ENCODE measurements at regions not wholly inside any gene's neighbourhood (a gene's known extent, or its start where the extent isn't known, plus 50 kb on each side); places are given as distances from the start of the nearest gene placed in this dataset.

DNA sequence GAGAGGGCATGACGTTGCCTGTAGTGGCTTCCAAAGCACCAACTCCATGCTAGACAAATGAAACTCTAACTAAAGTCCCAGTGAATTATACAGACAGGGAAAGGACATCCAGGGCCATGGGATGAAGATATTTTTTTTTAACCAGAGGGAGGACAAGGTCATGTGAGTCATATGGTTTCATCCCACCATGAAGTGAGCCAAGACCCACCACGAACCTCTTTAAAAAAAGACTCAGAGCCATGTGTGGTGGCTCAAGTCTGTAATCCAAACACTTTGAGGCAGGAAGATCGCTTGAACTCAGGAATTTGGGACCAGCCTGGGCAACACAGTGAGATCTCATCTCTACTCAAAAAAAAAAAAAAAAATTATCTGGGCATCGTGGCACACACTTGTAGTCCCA, 115.2 kb downstream of the LIPG start:
- Histone ChIP-seq H3K9me3 (ENCODE audit: control insufficient read depth, low read depth, low read length) (no peaks in the 10 kb centered on the region), H3K27ac (ENCODE audit: insufficient read length, low read depth, low read length) (no peak overlapping the region), H2AK5ac (ENCODE audit: insufficient read length, low read length) (no peak overlapping the region), H3K23ac (ENCODE audit: insufficient read length, low read depth, low read length) (no peak overlapping the region), H2BK20ac (ENCODE audit: low read depth, low read length, poor library complexity, severe bottlenecking) (no peak overlapping the region), H3K4me1 (ENCODE audit: insufficient read depth, low read length) (no peaks in the 10 kb centered on the region), H4K8ac (replicated peaks; ENCODE audit: insufficient read length, low read depth, low read length) (no peak overlapping the region), H3T11ph (ENCODE audit: low read length) (no peak overlapping the region), H2BK12ac (ENCODE audit: insufficient read length, low read depth, low read length) (no peak overlapping the region), H3K56ac (ENCODE audit: insufficient read length, low read depth, low read length) (no peak overlapping the region), H3K14ac (ENCODE audit: insufficient read depth, low read length) (no peak overlapping the region), H3K9ac (ENCODE audit: extremely low read depth, insufficient read length, low read length) (no peak overlapping the region), H2BK15ac (ENCODE audit: low read depth, low read length) (no peak overlapping the region), H3K4ac (ENCODE audit: low read depth, low read length) (no peak overlapping the region), H4K5ac (ENCODE audit: insufficient read length, low read depth, low read length) (no peak overlapping the region), H3K23me2 (ENCODE audit: insufficient read length, low read depth, low read length, poor library complexity, severe bottlenecking) (no peaks in the 10 kb centered on the region), H2BK120ac (ENCODE audit: low read depth, low read length, poor library complexity, severe bottlenecking) (no peak overlapping the region), H3K18ac (ENCODE audit: insufficient read length, low read depth, low read length) (no peak overlapping the region), H3K79me1 (ENCODE audit: insufficient read depth, low read depth, low read length, poor library complexity, severe bottlenecking) (no peaks in the 10 kb centered on the region), H3K4me2 (ENCODE audit: insufficient read depth, insufficient read length, low read length) (no peak overlapping the region), H4K20me1 (ENCODE audit: control insufficient read depth, insufficient read depth, insufficient read length) (no peaks in the 10 kb centered on the region), H3K27me3 (ENCODE audit: insufficient read depth, low read length) (no peaks in the 10 kb centered on the region), H2AFZ (ENCODE audit: low read length) (no peak overlapping the region), H4K91ac (ENCODE audit: insufficient read length, low read depth, low read length) (no peak overlapping the region), H3K79me2 (ENCODE audit: insufficient read depth, low read length) (no peaks in the 10 kb centered on the region), H2BK5ac (ENCODE audit: insufficient read length, low read length) (no peak overlapping the region)
- no CpG with 5 or more reads among the region's 4 CpGs for WGBS (ENCODE audit: extremely low coverage, insufficient read length, low lambda C conversion rate)
- H3K4me3 Mint-ChIP-seq, result no peak overlapping the region
- no peaks in the 10 kb centered on the region for H3K4me1 Mint-ChIP-seq
- DNase-seq, result no peak
- no peaks in the 10 kb centered on the region for H3K36me3 Mint-ChIP-seq (ENCODE audit: insufficient read depth in 1 of 3, low read depth in 3 of 3)
- H3K27me3 Mint-ChIP-seq (ENCODE audit: low read depth), result peaks cover 4% of the 10 kb centered on the region
- TF ChIP-seq, protein P1, sequence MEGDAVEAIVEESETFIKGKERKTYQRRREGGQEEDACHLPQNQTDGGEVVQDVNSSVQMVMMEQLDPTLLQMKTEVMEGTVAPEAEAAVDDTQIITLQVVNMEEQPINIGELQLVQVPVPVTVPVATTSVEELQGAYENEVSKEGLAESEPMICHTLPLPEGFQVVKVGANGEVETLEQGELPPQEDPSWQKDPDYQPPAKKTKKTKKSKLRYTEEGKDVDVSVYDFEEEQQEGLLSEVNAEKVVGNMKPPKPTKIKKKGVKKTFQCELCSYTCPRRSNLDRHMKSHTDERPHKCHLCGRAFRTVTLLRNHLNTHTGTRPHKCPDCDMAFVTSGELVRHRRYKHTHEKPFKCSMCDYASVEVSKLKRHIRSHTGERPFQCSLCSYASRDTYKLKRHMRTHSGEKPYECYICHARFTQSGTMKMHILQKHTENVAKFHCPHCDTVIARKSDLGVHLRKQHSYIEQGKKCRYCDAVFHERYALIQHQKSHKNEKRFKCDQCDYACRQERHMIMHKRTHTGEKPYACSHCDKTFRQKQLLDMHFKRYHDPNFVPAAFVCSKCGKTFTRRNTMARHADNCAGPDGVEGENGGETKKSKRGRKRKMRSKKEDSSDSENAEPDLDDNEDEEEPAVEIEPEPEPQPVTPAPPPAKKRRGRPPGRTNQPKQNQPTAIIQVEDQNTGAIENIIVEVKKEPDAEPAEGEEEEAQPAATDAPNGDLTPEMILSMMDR (conservative IDR thresholded peaks at IDR 0.05), result no peak
- no peak overlapping the region for H3K27ac Mint-ChIP-seq
- no peaks in the 10 kb centered on the region for H3K9me3 Mint-ChIP-seq
